ENCODE measurements at regions not wholly inside any gene's neighbourhood (a gene's known extent, or its start where the extent isn't known, plus 50 kb on each side); places are given as distances from the start of the nearest gene placed in this dataset.
"Not testable (repeated sequence)": the region's sequence is repeated elsewhere in the genome, so short reads cannot be mapped to it uniquely, and the experiment has no call there.

- Mint-ChIP-seq H3K27ac (no peak overlapping the region), H3K9me3 (peaks cover 10% of the 10 kb centered on the region), H3K27me3 (ENCODE audit: insufficient read depth, low read depth) (peaks cover 5% of the 10 kb centered on the region), H3K36me3 (no peaks in the 10 kb centered on the region), H3K4me3 (no peak overlapping the region), H3K4me1 (peaks cover 18% of the 10 kb centered on the region)
- no peaks in the 10 kb centered on the region for H3F3A ChIP-seq (ENCODE audit: low read depth)
- H3K27ac ChIP-seq = no peak overlapping the region
- peak; percentile 29 for DNase-seq (ENCODE audit: low spot score)
- TF ChIP-seq EZH2phosphoT487 (IDR thresholded peaks at IDR 0.05) = no peak
- TF ChIP-seq EZH2 (IDR thresholded peaks at IDR 0.05) = no peak
- peak; percentile 43 for TF ChIP-seq CTCF (IDR thresholded peaks at IDR 0.05)
- H3K4me3 ChIP-seq = no peak overlapping the region
- no peaks in the 10 kb centered on the region for H3K4me1 ChIP-seq
- no peaks in the 10 kb centered on the region for H3K27me3 ChIP-seq
- no peak overlapping the region for H3K4me2 ChIP-seq
- H3K9ac ChIP-seq = no peak overlapping the region
- H4K20me1 ChIP-seq (ENCODE audit: low read depth) = no peaks in the 10 kb centered on the region
- no peaks in the 10 kb centered on the region for H3K79me2 ChIP-seq (ENCODE audit: low read depth)
- H3K36me3 ChIP-seq = no peaks in the 10 kb centered on the region
- no peak overlapping the region for H2AFZ ChIP-seq (replicated peaks)
- H3K9me3 ChIP-seq (ENCODE audit: low read depth) = no peaks in the 10 kb centered on the region
These were observed 78.7 kb upstream of the RGPD5 start for GRCh38 chr2:109715313-109715805.

GRCh38 chr2:109716596-109716995, 77.5 kb upstream of the RGPD5 start:
- not testable (repeated sequence) for H3K36me3 Mint-ChIP-seq; H3K9ac ChIP-seq; H3K79me2 ChIP-seq (ENCODE audit: low read depth); H3K27ac Mint-ChIP-seq; H2AFZ ChIP-seq (replicated peaks); H3K9me3 Mint-ChIP-seq; DNase-seq (ENCODE audit: low spot score); H3K27me3 Mint-ChIP-seq (ENCODE audit: insufficient read depth, low read depth); H3K4me2 ChIP-seq; H3K27ac ChIP-seq; H3K4me1 ChIP-seq; H4K20me1 ChIP-seq (ENCODE audit: low read depth); H3F3A ChIP-seq (ENCODE audit: low read depth); H3K4me3 ChIP-seq; H3K9me3 ChIP-seq (ENCODE audit: low read depth); H3K36me3 ChIP-seq; H3K4me3 Mint-ChIP-seq; H3K27me3 ChIP-seq
- peaks cover 22% of the 10 kb centered on the region for H3K4me1 Mint-ChIP-seq

GRCh38 chr2:109718139-109718538, 76.0 kb upstream of the RGPD5 start:
- no peaks in the 10 kb centered on the region for H3K9me3 ChIP-seq (ENCODE audit: low read depth)

More at GRCh38 chr2:109718139-109718538, 76.0 kb upstream of the RGPD5 start:
- Histone ChIP-seq H3K4me2 (no peak overlapping the region), H3K27ac (no peak overlapping the region), H4K20me1 (ENCODE audit: low read depth) (no peaks in the 10 kb centered on the region), H3K4me3 (no peak overlapping the region), H3F3A (ENCODE audit: low read depth) (no peaks in the 10 kb centered on the region), H2AFZ (replicated peaks) (no peak overlapping the region), H3K36me3 (no peaks in the 10 kb centered on the region), H3K79me2 (ENCODE audit: low read depth) (no peaks in the 10 kb centered on the region), H3K4me1 (no peaks in the 10 kb centered on the region), H3K27me3 (no peaks in the 10 kb centered on the region), H3K9ac (no peak overlapping the region)
- peaks cover 5% of the 10 kb centered on the region for H3K27me3 Mint-ChIP-seq (ENCODE audit: insufficient read depth, low read depth)
- TF ChIP-seq CTCF (IDR thresholded peaks at IDR 0.05) (no peak), EZH2phosphoT487 (IDR thresholded peaks at IDR 0.05) (no peak)
- H3K4me3 Mint-ChIP-seq = no peak overlapping the region
- no peak for DNase-seq (ENCODE audit: low spot score)
- peaks cover 12% of the 10 kb centered on the region for H3K9me3 Mint-ChIP-seq
- no peaks in the 10 kb centered on the region for H3K36me3 Mint-ChIP-seq
- no peak overlapping the region for H3K27ac Mint-ChIP-seq
- peaks cover 25% of the 10 kb centered on the region for H3K4me1 Mint-ChIP-seq

All from neural progenitor cell (in vitro differentiated cells).